PC-9 (cell line): ENCODE measurements at regions not wholly inside any gene's neighbourhood (a gene's known extent, or its start where the extent isn't known, plus 50 kb on each side); places are given as distances from the start of the nearest gene placed in this dataset.

ENCODE experiments used
- BruUV-seq: library from RNA; stranded (reverse); fragments of 400-500 nt; replicated peaks from 2 replicates; lab custom pipeline; 2021; lab: Mats Ljungman, UMichigan
- CTCF ChIA-PET: fragments of 300-600 bp; sonication (Branson Sonifier 250); formaldehyde crosslinking; loops from one replicate; lab custom pipeline; 2022; ENCODE audit warnings: antibody characterized with exemption; lab: Charles Lee
- POLR2A ChIA-PET: fragments of 300-600 bp; sonication (Branson Sonifier 250); formaldehyde crosslinking; loops from one replicate; lab custom pipeline; 2022; ENCODE audit warnings: antibody characterized with exemption; ENCODE audit not compliant: unreplicated experiment; lab: Charles Lee
- DNase-seq, 2 experiments: peaks; one replicate each; pipeline versions ENCODE4 v3.0.0 to v3.0.0-alpha.2; 2015 to 2022; ENCODE audit warnings: mixed read lengths in 1 of 2
- H2AFZ ChIP-seq: fragments of 200-600 bp; sonication (generic); 2 replicates; pipeline ENCODE4 v1.8.1; 2017; ENCODE audit warnings: antibody characterized with exemption
- H3F3A ChIP-seq: fragments of 200-600 bp; sonication (generic); 2 replicates; pipeline ENCODE4 v1.8.1; 2017; ENCODE audit warnings: antibody characterized with exemption, mild to moderate bottlenecking, low read depth; ENCODE audit not compliant: insufficient read depth
- H3K27ac ChIP-seq: fragments of 200-600 bp; sonication (generic); 2 replicates; pipeline ENCODE4 v1.6.1; 2016; ENCODE audit warnings: mixed run types
- H3K27me3 ChIP-seq: fragments of 200-600 bp; sonication (generic); 2 replicates; pipeline ENCODE4 v1.6.1; 2016; ENCODE audit warnings: low read depth, mixed run types; ENCODE audit not compliant: insufficient read depth
- H3K36me3 ChIP-seq: fragments of 200-600 bp; sonication (generic); 2 replicates; pipeline ENCODE4 v1.6.1; 2016; ENCODE audit warnings: low read depth, mixed run types
- H3K4me1 ChIP-seq: fragments of 200-600 bp; sonication (generic); replicated peaks from 2 replicates; pipeline ENCODE4 v1.6.1; 2016; ENCODE audit warnings: mixed run types; ENCODE audit not compliant: insufficient read depth
- H3K4me2 ChIP-seq: fragments of 200-600 bp; sonication (generic); 2 replicates; pipeline ENCODE4 v1.6.1; 2017; ENCODE audit warnings: mixed run types
- H3K4me3 ChIP-seq: fragments of 200-600 bp; sonication (generic); 2 replicates; pipeline ENCODE4 v1.6.1; 2016; ENCODE audit warnings: mixed run types
- H3K79me2 ChIP-seq: fragments of 200-600 bp; sonication (generic); 2 replicates; pipeline ENCODE4 v1.6.1; 2017; ENCODE audit warnings: low read depth, mixed run types
- H3K9me2 ChIP-seq: fragments of 200-600 bp; sonication (generic); 2 replicates; pipeline ENCODE4 v1.8.1; 2017; ENCODE audit warnings: mild to moderate bottlenecking; ENCODE audit not compliant: insufficient read depth
- H3K9me3 ChIP-seq: fragments of 200-600 bp; sonication (generic); 2 replicates; pipeline ENCODE4 v1.8.1; 2016; ENCODE audit warnings: low read depth; ENCODE audit not compliant: insufficient read depth
- H4K20me1 ChIP-seq: fragments of 200-600 bp; sonication (generic); 2 replicates; pipeline ENCODE4 v1.8.1; 2017; ENCODE audit not compliant: insufficient read depth
- EZH2 ChIP-seq: fragments of 200-600 bp; sonication (generic); IDR thresholded peaks from 2 replicates; pipeline ENCODE4 v1.8.0; 2017; ENCODE audit warnings: antibody characterized with exemption, low read depth
- intact Hi-C: fragments of 100-400 bp; cut with micrococcal nuclease; formaldehyde crosslinking; loops from one replicate; pipeline ENCODE4 v1.10.0; 2022; ENCODE audit not compliant: unreplicated experiment
- TF ChIP-seq, protein P1 (sequence below): fragments of 200-600 bp; sonication (generic); conservative IDR thresholded peaks from 2 replicates; pipeline ENCODE4 v1.6.1; 2017; ENCODE audit warnings: mixed run types, antibody characterized with exemption, mild to moderate bottlenecking, moderate library complexity

GRCh38 chr16:9151074-9151473, 59.6 kb downstream of the HAPSTR1 start:
- H3K79me2 ChIP-seq, result no peaks in the 10 kb centered on the region
- H4K20me1 ChIP-seq, result no peaks in the 10 kb centered on the region
- no TSS peak for BruUV-seq
- no peaks in the 10 kb centered on the region for H3K9me2 ChIP-seq
- H3K4me1 ChIP-seq, result no peaks in the 10 kb centered on the region
- no peak overlapping the region for H2AFZ ChIP-seq
- H3K27me3 ChIP-seq, result no peaks in the 10 kb centered on the region
- ChIA-PET CTCF (no interaction called here), POLR2A (no interaction called here)
- intact Hi-C loops, result no loop called here
- peaks cover 7% of the 10 kb centered on the region; the same call in 1 of the 2 replicates for H3F3A ChIP-seq
- H3K9me3 ChIP-seq, result peaks cover 6% of the 10 kb centered on the region; the same call in 1 of the 2 replicates
- TF ChIP-seq, protein P1, sequence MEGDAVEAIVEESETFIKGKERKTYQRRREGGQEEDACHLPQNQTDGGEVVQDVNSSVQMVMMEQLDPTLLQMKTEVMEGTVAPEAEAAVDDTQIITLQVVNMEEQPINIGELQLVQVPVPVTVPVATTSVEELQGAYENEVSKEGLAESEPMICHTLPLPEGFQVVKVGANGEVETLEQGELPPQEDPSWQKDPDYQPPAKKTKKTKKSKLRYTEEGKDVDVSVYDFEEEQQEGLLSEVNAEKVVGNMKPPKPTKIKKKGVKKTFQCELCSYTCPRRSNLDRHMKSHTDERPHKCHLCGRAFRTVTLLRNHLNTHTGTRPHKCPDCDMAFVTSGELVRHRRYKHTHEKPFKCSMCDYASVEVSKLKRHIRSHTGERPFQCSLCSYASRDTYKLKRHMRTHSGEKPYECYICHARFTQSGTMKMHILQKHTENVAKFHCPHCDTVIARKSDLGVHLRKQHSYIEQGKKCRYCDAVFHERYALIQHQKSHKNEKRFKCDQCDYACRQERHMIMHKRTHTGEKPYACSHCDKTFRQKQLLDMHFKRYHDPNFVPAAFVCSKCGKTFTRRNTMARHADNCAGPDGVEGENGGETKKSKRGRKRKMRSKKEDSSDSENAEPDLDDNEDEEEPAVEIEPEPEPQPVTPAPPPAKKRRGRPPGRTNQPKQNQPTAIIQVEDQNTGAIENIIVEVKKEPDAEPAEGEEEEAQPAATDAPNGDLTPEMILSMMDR, result no peak
- no peak for TF ChIP-seq EZH2
- DNase-seq, result no peak
- H3K36me3 ChIP-seq, result no peaks in the 10 kb centered on the region
- no peak overlapping the region for H3K4me2 ChIP-seq
- no peak overlapping the region for H3K27ac ChIP-seq
- H3K4me3 ChIP-seq, result no peak overlapping the region

DNA sequence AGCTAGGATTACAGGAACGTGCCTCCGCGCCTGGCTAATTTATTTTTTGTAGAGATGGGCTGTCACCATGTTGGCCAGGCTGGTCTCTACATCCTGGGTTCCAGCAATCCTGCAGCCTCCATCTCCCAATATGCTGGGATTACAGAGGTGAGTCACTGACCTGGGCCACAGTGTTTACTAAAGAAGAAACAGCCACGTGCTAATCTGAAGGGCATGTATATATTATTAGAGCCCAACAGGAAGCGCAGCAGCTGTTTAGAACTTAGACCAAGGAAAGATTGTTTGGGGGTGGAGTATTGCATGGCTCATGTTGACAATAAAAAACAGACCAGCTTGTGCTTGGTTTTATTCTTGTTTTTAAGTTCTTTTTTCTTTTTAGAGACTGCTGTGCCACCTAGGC, 60.2 kb downstream of the HAPSTR1 start:
- Histone ChIP-seq H2AFZ (no peak overlapping the region), H3K4me2 (no peak overlapping the region), H3K36me3 (no peaks in the 10 kb centered on the region), H3K4me3 (no peak overlapping the region), H3F3A (peaks cover 7% of the 10 kb centered on the region; the same call in 1 of the 2 replicates), H3K27ac (no peak overlapping the region), H3K79me2 (no peaks in the 10 kb centered on the region), H4K20me1 (no peaks in the 10 kb centered on the region), H3K4me1 (no peaks in the 10 kb centered on the region), H3K27me3 (no peaks in the 10 kb centered on the region), H3K9me3 (peaks cover 6% of the 10 kb centered on the region; the same call in 1 of the 2 replicates), H3K9me2 (no peaks in the 10 kb centered on the region)
- TF ChIP-seq, protein P1, result no peak
- no peak for TF ChIP-seq EZH2
- BruUV-seq, result no TSS peak
- ChIA-PET CTCF (no interaction called here), POLR2A (no interaction called here)
- intact Hi-C loops, result no loop called here
- no peak for DNase-seq

GRCh38 chr16:9152649-9153501, 61.4 kb downstream of the HAPSTR1 start:
- Histone ChIP-seq H3K79me2 (no peaks in the 10 kb centered on the region), H3K27ac (no peak overlapping the region), H3K4me2 (no peak overlapping the region), H2AFZ (no peak overlapping the region), H3K36me3 (no peaks in the 10 kb centered on the region), H3K9me3 (peaks cover 6% of the 10 kb centered on the region; the same call in 1 of the 2 replicates), H3K9me2 (no peaks in the 10 kb centered on the region), H3K4me1 (no peaks in the 10 kb centered on the region), H4K20me1 (no peaks in the 10 kb centered on the region), H3K27me3 (no peaks in the 10 kb centered on the region), H3K4me3 (no peak overlapping the region), H3F3A (peaks cover 7% of the 10 kb centered on the region; the same call in 1 of the 2 replicates)
- ChIA-PET POLR2A (no interaction called here), CTCF (interaction anchor here (0.7 kb wide), 1 partner anchor 105 kb away, joined by 3 read pairs; no protein-coding TSS in a partner anchor)
- no TSS peak for BruUV-seq
- intact Hi-C loops, result no loop called here
- no peak for DNase-seq
- no peak for TF ChIP-seq EZH2
- TF ChIP-seq, protein P1, result no peak
